Ishikawa (cell line): ENCODE measurements at regions not wholly inside any gene's neighbourhood (a gene's known extent, or its start where the extent isn't known, plus 50 kb on each side); places are given as distances from the start of the nearest gene placed in this dataset.

ENCODE experiments used
- CEBPB ChIP-seq: IDR thresholded peaks from 2 replicates; pipeline ENCODE4 v1.6.1; 2012
- CREB1 ChIP-seq: IDR thresholded peaks from 2 replicates; pipeline ENCODE4 v1.6.1; 2012; ENCODE audit warnings: low read depth
- EGR1 ChIP-seq: IDR thresholded peaks from 2 replicates; pipeline ENCODE4 v1.6.1; 2012
- EP300 ChIP-seq: IDR thresholded peaks from 2 replicates; pipeline ENCODE4 v1.6.1; 2012; ENCODE audit warnings: borderline replicate concordance
- FOXM1 ChIP-seq: IDR thresholded peaks from 2 replicates; pipeline ENCODE4 v1.6.1; 2012; ENCODE audit warnings: low read depth, borderline replicate concordance
- NFIC ChIP-seq: IDR thresholded peaks from 2 replicates; pipeline ENCODE4 v1.6.1; 2012
- RAD21 ChIP-seq: IDR thresholded peaks from 2 replicates; pipeline ENCODE4 v1.6.1; 2012; ENCODE audit warnings: low read depth
- TAF1 ChIP-seq: IDR thresholded peaks from 2 replicates; pipeline ENCODE4 v1.6.1; 2012; ENCODE audit warnings: low read depth, mild to moderate bottlenecking
- TCF12 ChIP-seq: IDR thresholded peaks from 2 replicates; pipeline ENCODE4 v1.6.1; 2012; ENCODE audit warnings: low read depth
- TEAD4 ChIP-seq: IDR thresholded peaks from 2 replicates; pipeline ENCODE4 v1.6.1; 2012
- USF1 ChIP-seq: IDR thresholded peaks from 2 replicates; pipeline ENCODE4 v1.6.1; 2012
- YY1 ChIP-seq: IDR thresholded peaks from 2 replicates; pipeline ENCODE4 v1.6.1; 2012; ENCODE audit warnings: low read depth
- ZBTB7A ChIP-seq: IDR thresholded peaks from 2 replicates; pipeline ENCODE4 v1.6.1; 2012; ENCODE audit warnings: low read depth
- TF ChIP-seq, protein P1 (sequence below): IDR thresholded peaks from 2 replicates; pipeline ENCODE4 v1.6.1; 2012; ENCODE audit warnings: low read depth, mild to moderate bottlenecking
- TF ChIP-seq, protein P2 (sequence below): IDR thresholded peaks from 2 replicates; pipeline ENCODE4 v1.6.1; 2012

DNA sequence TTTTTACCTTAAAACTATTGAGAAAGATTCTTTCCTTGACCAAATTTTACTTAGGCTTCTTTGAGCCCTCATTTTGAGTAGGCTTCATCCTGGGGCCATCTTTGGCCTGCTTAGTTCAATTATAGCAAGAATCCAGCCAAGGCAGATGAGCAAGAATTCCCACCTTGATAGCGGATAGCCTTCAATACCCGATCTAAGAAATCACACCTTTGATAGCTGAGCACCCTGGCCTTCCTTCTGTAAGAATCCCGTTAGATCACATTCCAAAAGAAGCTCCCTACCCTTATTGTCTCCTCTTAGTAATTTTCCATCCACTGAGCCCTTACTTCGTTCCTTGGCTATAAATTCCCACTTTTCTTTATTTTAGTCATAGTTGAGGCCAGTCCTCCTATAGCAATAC lies 275.4 kb upstream of the ROBO1 start:
- TF ChIP-seq YY1, result no peak
- TF ChIP-seq, protein P1, sequence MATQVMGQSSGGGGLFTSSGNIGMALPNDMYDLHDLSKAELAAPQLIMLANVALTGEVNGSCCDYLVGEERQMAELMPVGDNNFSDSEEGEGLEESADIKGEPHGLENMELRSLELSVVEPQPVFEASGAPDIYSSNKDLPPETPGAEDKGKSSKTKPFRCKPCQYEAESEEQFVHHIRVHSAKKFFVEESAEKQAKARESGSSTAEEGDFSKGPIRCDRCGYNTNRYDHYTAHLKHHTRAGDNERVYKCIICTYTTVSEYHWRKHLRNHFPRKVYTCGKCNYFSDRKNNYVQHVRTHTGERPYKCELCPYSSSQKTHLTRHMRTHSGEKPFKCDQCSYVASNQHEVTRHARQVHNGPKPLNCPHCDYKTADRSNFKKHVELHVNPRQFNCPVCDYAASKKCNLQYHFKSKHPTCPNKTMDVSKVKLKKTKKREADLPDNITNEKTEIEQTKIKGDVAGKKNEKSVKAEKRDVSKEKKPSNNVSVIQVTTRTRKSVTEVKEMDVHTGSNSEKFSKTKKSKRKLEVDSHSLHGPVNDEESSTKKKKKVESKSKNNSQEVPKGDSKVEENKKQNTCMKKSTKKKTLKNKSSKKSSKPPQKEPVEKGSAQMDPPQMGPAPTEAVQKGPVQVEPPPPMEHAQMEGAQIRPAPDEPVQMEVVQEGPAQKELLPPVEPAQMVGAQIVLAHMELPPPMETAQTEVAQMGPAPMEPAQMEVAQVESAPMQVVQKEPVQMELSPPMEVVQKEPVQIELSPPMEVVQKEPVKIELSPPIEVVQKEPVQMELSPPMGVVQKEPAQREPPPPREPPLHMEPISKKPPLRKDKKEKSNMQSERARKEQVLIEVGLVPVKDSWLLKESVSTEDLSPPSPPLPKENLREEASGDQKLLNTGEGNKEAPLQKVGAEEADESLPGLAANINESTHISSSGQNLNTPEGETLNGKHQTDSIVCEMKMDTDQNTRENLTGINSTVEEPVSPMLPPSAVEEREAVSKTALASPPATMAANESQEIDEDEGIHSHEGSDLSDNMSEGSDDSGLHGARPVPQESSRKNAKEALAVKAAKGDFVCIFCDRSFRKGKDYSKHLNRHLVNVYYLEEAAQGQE, result no peak

- TF ChIP-seq TEAD4 (no peak), EP300 (no peak), CREB1 (no peak), RAD21 (no peak), USF1 (no peak), FOXM1 (no peak), CEBPB (no peak), YY1 (no peak), EGR1 (no peak), TCF12 (no peak), TAF1 (no peak), NFIC (no peak)
- TF ChIP-seq, protein P1, result no peak
Observed at GRCh38 chr3:80040067-80040466, 272.3 kb upstream of the ROBO1 start.

DNA sequence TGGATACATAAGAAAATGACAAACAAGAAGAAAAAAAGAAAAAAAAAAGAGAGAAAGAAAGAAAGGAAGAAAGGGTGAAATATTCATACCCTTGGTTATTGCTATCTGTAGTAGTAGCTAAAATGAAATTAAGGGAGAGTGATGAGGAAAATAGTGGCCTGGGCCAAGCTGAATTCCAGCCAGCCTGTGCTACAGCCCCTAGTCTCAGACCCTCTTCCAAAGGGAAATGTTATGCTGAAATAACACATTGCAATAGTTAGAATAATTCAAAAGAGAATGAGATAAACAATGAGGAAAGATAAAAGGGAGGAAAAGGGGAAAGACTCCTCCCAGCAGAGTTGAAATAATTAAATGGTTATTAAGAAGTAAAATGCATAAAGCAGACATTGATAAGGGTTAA lies 268.4 kb upstream of the ROBO1 start:
- TF ChIP-seq, protein P1, result no peak
- TF ChIP-seq TCF12 (no peak), USF1 (no peak), ZBTB7A (no peak), EP300 (no peak), FOXM1 (no peak), EGR1 (no peak), YY1 (no peak), RAD21 (no peak)

DNA sequence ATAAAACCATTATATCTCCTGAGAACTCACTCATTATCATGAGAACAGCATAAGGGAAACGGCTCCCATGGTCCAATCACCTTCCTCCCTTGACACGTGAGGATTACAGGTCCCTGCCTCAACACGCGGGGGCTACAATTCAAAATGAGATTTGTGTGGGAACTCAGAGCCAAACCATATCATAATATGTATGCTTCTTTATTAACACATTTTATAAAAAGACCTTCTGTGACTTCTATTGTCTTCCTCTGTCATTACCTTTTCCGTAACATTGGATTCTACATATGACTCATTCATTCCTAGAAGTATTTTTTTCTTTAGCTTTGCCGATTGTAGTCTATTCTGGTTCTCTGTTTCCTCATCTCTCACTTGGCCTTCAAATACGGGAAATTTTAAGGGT lies 267.2 kb upstream of the ROBO1 start:
- TF ChIP-seq TCF12 (no peak), FOXM1 (no peak), RAD21 (no peak), CREB1 (no peak), EP300 (no peak), USF1 (no peak), TAF1 (no peak), TEAD4 (no peak), CEBPB (no peak)
- TF ChIP-seq, protein P2, sequence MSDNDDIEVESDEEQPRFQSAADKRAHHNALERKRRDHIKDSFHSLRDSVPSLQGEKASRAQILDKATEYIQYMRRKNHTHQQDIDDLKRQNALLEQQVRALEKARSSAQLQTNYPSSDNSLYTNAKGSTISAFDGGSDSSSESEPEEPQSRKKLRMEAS, result no peak
- TF ChIP-seq, protein P1, result no peak
